HL-60 (cell line): ENCODE measurements at regions not wholly inside any gene's neighbourhood (a gene's known extent, or its start where the extent isn't known, plus 50 kb on each side); places are given as distances from the start of the nearest gene placed in this dataset.

Experiments
- DNase-seq, 2 experiments: peaks; one replicate each; pipeline ENCODE4 v3.0.0-alpha.2; 2010 to 2020; ENCODE audit warnings: low read depth in 1 of 2, low spot score in 1 of 2
- H3K27ac ChIP-seq: fragments of 250-450 bp; sonication (Bioruptor Pico); replicated peaks from 2 replicates; pipeline ENCODE4 v1.5.1; 2020; ENCODE audit warnings: mild to moderate bottlenecking, moderate library complexity
- H3K27me3 ChIP-seq: fragments of 250-450 bp; sonication (Bioruptor Pico); 2 replicates; pipeline ENCODE4 v1.5.1; 2021; ENCODE audit warnings: mild to moderate bottlenecking, moderate library complexity; ENCODE audit not compliant: insufficient read depth, poor library complexity, severe bottlenecking
- H3K4me3 ChIP-seq: replicated peaks from 2 replicates; pipeline ENCODE4 v1.5.1; 2011; ENCODE audit warnings: mild to moderate bottlenecking, control low read depth, low read length; ENCODE audit not compliant: insufficient read depth
- CTCF ChIP-seq: IDR thresholded peaks from one replicate; pipeline ENCODE4 v1.5.1; 2011; ENCODE audit warnings: low read length, control low read depth, inconsistent platforms; ENCODE audit not compliant: insufficient read depth
- GABPA ChIP-seq: IDR thresholded peaks from 2 replicates; pipeline ENCODE4 v1.6.1; 2012; ENCODE audit warnings: low read depth
- POLR2AphosphoS5 ChIP-seq: IDR thresholded peaks from 2 replicates; pipeline ENCODE4 v1.6.1; 2012; ENCODE audit warnings: low read depth
- SPI1 ChIP-seq: IDR thresholded peaks from 2 replicates; pipeline ENCODE4 v1.6.1; 2012; ENCODE audit warnings: low read depth, mild to moderate bottlenecking, borderline replicate concordance
- TF ChIP-seq, protein P1 (sequence below): IDR thresholded peaks from 2 replicates; pipeline ENCODE4 v1.6.1; 2012; ENCODE audit warnings: low read depth; ENCODE audit not compliant: insufficient replicate concordance

DNA sequence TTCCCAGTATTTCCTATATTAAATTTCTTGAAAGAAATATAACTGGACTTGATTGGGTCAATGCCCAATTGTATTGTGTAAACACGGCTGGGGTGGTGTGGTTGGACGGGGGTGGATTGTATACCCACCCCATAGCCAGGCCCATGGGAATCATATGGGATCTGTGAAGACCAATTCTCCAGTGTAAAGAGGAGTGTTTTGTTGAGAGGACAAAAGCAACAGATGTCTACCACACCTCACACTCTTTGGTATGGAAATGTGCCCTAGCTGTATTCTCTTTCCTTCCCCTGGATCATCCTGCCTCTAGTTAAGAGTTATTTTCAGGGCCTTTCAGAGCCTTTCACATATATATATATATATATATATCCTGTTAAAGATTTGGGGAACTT lies 57.5 kb upstream of the TGIF1 start:
- no peak overlapping the region for H3K4me3 ChIP-seq
- TF ChIP-seq CTCF (no peak), GABPA (no peak), POLR2AphosphoS5 (no peak), SPI1 (no peak)
- TF ChIP-seq, protein P1, sequence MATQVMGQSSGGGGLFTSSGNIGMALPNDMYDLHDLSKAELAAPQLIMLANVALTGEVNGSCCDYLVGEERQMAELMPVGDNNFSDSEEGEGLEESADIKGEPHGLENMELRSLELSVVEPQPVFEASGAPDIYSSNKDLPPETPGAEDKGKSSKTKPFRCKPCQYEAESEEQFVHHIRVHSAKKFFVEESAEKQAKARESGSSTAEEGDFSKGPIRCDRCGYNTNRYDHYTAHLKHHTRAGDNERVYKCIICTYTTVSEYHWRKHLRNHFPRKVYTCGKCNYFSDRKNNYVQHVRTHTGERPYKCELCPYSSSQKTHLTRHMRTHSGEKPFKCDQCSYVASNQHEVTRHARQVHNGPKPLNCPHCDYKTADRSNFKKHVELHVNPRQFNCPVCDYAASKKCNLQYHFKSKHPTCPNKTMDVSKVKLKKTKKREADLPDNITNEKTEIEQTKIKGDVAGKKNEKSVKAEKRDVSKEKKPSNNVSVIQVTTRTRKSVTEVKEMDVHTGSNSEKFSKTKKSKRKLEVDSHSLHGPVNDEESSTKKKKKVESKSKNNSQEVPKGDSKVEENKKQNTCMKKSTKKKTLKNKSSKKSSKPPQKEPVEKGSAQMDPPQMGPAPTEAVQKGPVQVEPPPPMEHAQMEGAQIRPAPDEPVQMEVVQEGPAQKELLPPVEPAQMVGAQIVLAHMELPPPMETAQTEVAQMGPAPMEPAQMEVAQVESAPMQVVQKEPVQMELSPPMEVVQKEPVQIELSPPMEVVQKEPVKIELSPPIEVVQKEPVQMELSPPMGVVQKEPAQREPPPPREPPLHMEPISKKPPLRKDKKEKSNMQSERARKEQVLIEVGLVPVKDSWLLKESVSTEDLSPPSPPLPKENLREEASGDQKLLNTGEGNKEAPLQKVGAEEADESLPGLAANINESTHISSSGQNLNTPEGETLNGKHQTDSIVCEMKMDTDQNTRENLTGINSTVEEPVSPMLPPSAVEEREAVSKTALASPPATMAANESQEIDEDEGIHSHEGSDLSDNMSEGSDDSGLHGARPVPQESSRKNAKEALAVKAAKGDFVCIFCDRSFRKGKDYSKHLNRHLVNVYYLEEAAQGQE: no peak
- no peak for DNase-seq
- no peaks in the 10 kb centered on the region for H3K27me3 ChIP-seq
- no peak overlapping the region for H3K27ac ChIP-seq

DNA sequence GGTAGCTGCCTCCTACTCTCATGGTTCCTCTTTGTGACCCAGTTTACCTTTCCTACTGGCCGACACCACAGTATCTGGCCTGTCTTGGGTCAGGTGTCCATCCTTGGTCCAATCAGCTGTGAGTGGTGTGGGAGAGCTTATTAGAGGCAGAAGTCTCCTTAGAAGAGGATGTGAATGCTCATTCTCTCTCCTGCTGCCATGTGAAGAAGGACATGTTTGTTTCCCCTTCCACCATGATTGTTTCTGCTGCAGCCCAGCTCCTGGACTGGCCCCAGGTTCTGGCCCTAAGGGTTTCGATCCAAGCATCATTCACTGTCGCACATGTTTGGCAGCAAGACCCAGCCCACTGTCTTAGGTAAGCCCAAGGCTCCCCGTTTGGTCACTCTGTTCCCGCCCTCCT lies 55.3 kb upstream of the TGIF1 start:
- no peak overlapping the region for H3K4me3 ChIP-seq
- DNase-seq: no peak
- H3K27ac ChIP-seq: no peak overlapping the region
- TF ChIP-seq SPI1 (no peak), CTCF (no peak), GABPA (no peak), POLR2AphosphoS5 (no peak)
- TF ChIP-seq, protein P1: no peak
- no peaks in the 10 kb centered on the region for H3K27me3 ChIP-seq

DNA sequence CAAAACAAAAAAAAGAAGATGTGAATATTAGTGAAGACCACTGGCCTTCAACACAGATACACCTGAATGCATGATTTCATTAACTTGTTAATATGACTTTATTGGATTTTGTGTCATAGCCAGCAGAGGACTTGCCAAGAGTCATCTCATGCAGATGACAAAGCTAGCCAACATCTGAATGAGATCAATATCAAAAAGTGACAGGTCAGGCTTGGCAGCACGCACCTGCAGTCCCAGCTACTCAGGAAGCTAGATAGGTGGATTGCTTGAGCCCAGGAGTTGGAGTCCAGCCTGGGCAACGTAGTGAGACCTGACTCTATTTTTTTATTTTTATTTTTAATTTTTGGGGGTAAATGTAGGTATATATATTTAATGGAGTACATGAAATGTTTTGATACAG lies 54.5 kb upstream of the TGIF1 start:
- Histone ChIP-seq H3K27ac (no peak overlapping the region), H3K4me3 (no peak overlapping the region), H3K27me3 (no peaks in the 10 kb centered on the region)
- DNase-seq: no peak
- no peak for TF ChIP-seq GABPA
- no peak for TF ChIP-seq POLR2AphosphoS5
- TF ChIP-seq SPI1: no peak
- TF ChIP-seq CTCF: no peak
- TF ChIP-seq, protein P1: no peak
